ENCODE measurements at regions not wholly inside any gene's neighbourhood (a gene's known extent, or its start where the extent isn't known, plus 50 kb on each side); places are given as distances from the start of the nearest gene placed in this dataset.

- no peaks in the 10 kb centered on the region for H3K4me1 Mint-ChIP-seq (ENCODE audit: low read depth)
- peaks cover 5% of the 10 kb centered on the region for H3K9me3 Mint-ChIP-seq (ENCODE audit: low read depth)
- TF ChIP-seq CTCF (IDR thresholded peaks at IDR 0.05) = no peak
- no peaks in the 10 kb centered on the region for H3K27me3 Mint-ChIP-seq (ENCODE audit: low read depth)
- H3K36me3 Mint-ChIP-seq (ENCODE audit: low read depth) = no peaks in the 10 kb centered on the region
- no peak overlapping the region for H3K27ac Mint-ChIP-seq (ENCODE audit: unreplicated experiment)
- no peak overlapping the region for H3K4me3 Mint-ChIP-seq (ENCODE audit: unreplicated experiment)
- DNase-seq (ENCODE audit: low spot score) = no peak
Observed at GRCh38 chr20:7610681-7611080, 329.6 kb downstream of the HAO1 start.

- TF ChIP-seq CTCF (IDR thresholded peaks at IDR 0.05) = no peak
- no peak for DNase-seq (ENCODE audit: low spot score)
- H3K9me3 Mint-ChIP-seq (ENCODE audit: low read depth) = peaks cover 6% of the 10 kb centered on the region
- H3K36me3 Mint-ChIP-seq (ENCODE audit: low read depth) = no peaks in the 10 kb centered on the region
- H3K4me1 Mint-ChIP-seq (ENCODE audit: low read depth) = no peaks in the 10 kb centered on the region
- H3K4me3 Mint-ChIP-seq (ENCODE audit: unreplicated experiment) = no peak overlapping the region
- no peak overlapping the region for H3K27ac Mint-ChIP-seq (ENCODE audit: unreplicated experiment)
- H3K27me3 Mint-ChIP-seq (ENCODE audit: low read depth) = peaks cover 4% of the 10 kb centered on the region
Observed at GRCh38 chr20:7617797-7618196, 322.5 kb downstream of the HAO1 start.

DNA sequence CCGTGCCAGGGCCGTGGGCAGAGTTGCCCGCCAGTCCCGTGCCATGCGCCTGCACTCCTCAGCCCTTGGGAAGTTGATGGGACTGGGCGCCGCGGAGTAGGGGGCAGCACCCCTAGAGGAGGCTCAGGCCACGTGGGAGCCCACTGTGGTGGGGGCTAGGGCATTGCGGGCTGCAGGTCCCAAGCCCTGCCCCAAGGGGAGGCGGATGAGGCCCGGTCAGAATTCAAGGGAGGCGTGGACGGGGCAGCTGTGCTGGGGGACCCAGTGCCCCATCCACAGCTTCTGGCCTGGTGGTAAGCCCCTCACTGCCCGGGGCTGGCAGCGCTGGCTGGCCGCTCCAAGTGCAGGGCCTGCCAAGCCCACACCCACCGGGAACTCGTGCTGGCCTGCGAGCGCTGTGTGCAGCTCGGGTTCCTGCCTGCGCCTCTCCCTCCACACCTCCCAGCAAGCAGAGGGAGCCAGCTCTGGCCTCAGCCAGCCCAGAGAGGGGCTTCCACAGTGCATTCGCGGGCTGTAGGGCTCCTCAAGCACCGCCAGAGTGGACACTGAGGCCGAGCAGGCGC, 317.8 kb downstream of the HAO1 start:
- no peak for TF ChIP-seq CTCF (IDR thresholded peaks at IDR 0.05)
- Mint-ChIP-seq H3K4me3 (ENCODE audit: unreplicated experiment) (no peak overlapping the region), H3K36me3 (ENCODE audit: low read depth) (no peaks in the 10 kb centered on the region), H3K27ac (ENCODE audit: unreplicated experiment) (no peak overlapping the region), H3K9me3 (ENCODE audit: low read depth) (peaks cover 6% of the 10 kb centered on the region), H3K27me3 (ENCODE audit: low read depth) (peaks cover 3% of the 10 kb centered on the region), H3K4me1 (ENCODE audit: low read depth) (no peaks in the 10 kb centered on the region)
- DNase-seq (ENCODE audit: low spot score) = no peak

- no peak for TF ChIP-seq CTCF (IDR thresholded peaks at IDR 0.05)
- Mint-ChIP-seq H3K4me3 (ENCODE audit: unreplicated experiment) (no peak overlapping the region), H3K27me3 (ENCODE audit: low read depth) (no peaks in the 10 kb centered on the region)
Observed at GRCh38 chr20:7624886-7625285, 315.4 kb downstream of the HAO1 start.

GRCh38 chr20:7627734-7628663, 312.3 kb downstream of the HAO1 start:
- DNase-seq (ENCODE audit: low spot score) = no peak
- H3K27ac Mint-ChIP-seq (ENCODE audit: unreplicated experiment) = no peak overlapping the region
- TF ChIP-seq CTCF (IDR thresholded peaks at IDR 0.05) = no peak
- no peaks in the 10 kb centered on the region for H3K27me3 Mint-ChIP-seq (ENCODE audit: low read depth)
- H3K4me1 Mint-ChIP-seq (ENCODE audit: low read depth) = no peaks in the 10 kb centered on the region
- H3K4me3 Mint-ChIP-seq (ENCODE audit: unreplicated experiment) = no peak overlapping the region
- H3K36me3 Mint-ChIP-seq (ENCODE audit: low read depth) = no peaks in the 10 kb centered on the region
- no peaks in the 10 kb centered on the region for H3K9me3 Mint-ChIP-seq (ENCODE audit: low read depth)

More at GRCh38 chr20:7624886-7625285, 315.4 kb downstream of the HAO1 start:
- Mint-ChIP-seq H3K36me3 (ENCODE audit: low read depth) (no peaks in the 10 kb centered on the region), H3K9me3 (ENCODE audit: low read depth) (peaks cover 6% of the 10 kb centered on the region), H3K27ac (ENCODE audit: unreplicated experiment) (no peak overlapping the region), H3K4me1 (ENCODE audit: low read depth) (no peaks in the 10 kb centered on the region)
- no peak for DNase-seq (ENCODE audit: low spot score)
